D721Med (cell line): ENCODE measurements at regions not wholly inside any gene's neighbourhood (a gene's known extent, or its start where the extent isn't known, plus 50 kb on each side); places are given as distances from the start of the nearest gene placed in this dataset.

ENCODE experiments used
- DNase-seq: peaks from one replicate; pipeline ENCODE4 v3.0.0; 2011; ENCODE audit warnings: low spot score; ENCODE audit not compliant: insufficient read length
- FAIRE-seq: peaks from 2 replicates; lab custom pipeline; 2011; peaks lifted over from hg19 to GRCh38; lab: Jason Lieb, UNC
- TF ChIP-seq, protein P1 (sequence below): IDR thresholded peaks from 2 replicates; pipeline ENCODE4 v1.5.1; 2012; ENCODE audit warnings: mild to moderate bottlenecking, control low read depth; ENCODE audit not compliant: insufficient read depth; ENCODE audit errors: missing control alignments

DNA sequence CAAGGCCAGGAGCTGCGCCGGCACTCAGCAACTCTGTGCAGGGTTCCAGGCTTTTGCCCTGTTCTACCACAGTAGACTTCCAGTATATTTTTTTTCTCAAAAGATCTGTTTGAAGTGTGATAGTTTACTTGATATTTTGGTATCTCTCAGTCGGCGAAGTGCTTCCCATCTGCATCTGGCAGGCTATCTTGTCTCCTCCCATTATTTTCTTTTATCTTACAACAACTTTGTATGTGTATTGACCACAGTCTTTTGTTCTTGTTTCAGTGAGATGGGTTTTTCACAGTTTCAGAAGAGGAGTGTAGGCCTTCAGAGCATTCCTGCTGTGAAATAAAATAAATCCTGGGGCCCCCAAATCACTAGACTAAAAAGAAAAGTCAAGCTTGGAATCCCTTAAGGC lies 292.9 kb downstream of the PTGER3 start:
- DNase-seq, result no peak
- TF ChIP-seq, protein P1, sequence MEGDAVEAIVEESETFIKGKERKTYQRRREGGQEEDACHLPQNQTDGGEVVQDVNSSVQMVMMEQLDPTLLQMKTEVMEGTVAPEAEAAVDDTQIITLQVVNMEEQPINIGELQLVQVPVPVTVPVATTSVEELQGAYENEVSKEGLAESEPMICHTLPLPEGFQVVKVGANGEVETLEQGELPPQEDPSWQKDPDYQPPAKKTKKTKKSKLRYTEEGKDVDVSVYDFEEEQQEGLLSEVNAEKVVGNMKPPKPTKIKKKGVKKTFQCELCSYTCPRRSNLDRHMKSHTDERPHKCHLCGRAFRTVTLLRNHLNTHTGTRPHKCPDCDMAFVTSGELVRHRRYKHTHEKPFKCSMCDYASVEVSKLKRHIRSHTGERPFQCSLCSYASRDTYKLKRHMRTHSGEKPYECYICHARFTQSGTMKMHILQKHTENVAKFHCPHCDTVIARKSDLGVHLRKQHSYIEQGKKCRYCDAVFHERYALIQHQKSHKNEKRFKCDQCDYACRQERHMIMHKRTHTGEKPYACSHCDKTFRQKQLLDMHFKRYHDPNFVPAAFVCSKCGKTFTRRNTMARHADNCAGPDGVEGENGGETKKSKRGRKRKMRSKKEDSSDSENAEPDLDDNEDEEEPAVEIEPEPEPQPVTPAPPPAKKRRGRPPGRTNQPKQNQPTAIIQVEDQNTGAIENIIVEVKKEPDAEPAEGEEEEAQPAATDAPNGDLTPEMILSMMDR, result no peak
- no peak for FAIRE-seq

DNA sequence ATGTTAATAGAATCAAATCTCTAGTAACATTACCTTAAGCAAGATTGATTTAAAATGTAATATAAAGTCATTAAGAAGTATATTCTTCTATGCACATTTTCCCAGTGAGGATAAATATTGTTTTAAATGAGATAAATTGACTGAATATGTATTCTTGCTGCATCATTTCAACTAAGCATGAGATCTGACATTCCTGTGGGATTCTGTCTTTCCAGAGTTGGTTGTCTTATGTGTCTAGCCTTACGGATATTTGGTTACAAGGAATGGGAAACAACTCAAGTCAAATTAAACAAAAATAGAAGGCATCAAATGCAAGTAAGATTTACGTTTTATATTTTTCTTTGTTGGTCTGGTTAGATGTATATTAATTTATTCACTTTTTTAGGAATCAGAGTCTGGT lies 287.5 kb downstream of the PTGER3 start:
- DNase-seq, result no peak
- TF ChIP-seq, protein P1, result no peak
- FAIRE-seq, result no peak

DNA sequence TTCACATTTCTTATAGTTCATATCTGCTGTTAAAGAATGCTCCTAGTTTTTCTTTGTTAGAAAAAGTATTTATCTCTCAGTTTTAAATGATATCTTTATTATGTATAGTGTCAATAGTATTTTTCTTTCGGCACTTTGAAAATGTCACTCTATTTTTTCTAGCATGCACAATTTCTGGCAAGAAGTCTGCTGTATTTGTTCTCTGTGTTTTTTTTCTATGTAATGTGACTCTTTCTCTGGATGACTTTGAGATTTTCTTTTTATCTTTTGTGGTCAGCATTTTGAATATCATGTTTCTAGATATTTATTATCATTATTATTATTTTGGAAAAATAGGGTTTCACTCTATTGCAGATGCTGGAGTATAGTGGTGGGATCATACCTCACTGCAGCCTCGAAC lies 285.2 kb downstream of the PTGER3 start:
- TF ChIP-seq, protein P1, result no peak
- no peak for DNase-seq
- FAIRE-seq, result no peak

DNA sequence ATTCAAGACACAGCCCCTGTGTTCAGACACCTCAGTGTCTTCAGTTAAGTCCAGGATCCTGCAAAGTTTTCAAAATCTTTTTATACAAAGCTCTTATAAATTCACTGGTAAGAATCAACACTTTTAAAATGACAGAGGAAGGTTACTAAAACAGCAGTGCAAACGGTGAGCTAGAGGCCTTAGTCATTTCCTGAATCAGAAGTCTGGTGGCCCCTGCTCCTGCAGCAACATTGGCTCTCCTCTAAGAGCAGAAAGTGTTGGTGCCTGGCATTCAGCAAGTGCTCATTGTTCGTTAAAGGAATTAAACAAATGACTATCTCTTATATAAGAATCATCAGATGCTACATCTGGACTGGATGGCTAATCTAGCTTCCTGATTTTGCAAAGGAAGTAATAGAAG lies 282.9 kb downstream of the PTGER3 start:
- DNase-seq, result no peak
- TF ChIP-seq, protein P1, result no peak
- no peak for FAIRE-seq

DNA sequence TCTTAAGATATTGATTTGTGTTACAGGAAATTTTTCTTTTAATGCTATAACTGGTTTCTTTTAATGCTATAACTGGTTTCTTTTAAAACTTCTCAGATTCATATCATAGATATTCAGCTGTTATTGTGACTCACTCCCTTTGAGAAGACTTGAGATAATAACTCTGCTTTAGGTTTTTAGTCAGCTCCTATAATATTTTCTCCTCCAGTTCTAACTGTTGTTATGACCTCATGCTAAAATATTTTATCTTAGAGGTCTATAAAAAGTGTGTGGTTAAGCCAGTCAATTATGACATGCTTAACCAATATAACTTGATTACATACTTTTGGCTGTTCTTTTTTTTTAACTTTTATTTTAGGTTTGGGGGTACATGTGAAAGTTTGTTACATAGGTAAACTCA lies 280.2 kb downstream of the PTGER3 start:
- DNase-seq (no peak), FAIRE-seq (no peak)
- TF ChIP-seq, protein P1, result no peak

DNA sequence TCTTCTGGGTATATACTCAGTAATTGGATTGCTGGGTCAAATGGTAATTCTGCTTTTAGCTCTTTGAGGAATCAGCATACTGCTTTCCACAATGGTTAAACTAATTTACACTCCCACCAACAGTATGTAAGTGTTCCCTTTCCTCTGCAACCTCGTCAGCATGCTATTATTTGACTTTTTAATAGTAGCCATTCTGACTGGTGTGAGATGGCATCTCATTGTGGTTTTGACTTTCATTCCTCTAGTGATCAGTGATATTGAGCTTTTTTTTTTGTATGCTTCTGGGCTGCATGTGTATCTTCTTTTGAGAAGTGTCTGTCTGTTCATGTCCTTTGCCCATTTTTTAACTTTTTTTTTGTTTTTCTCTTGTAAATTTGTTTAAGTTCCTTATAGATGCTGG lies 279.4 kb downstream of the PTGER3 start:
- FAIRE-seq (no peak), DNase-seq (no peak)
- TF ChIP-seq, protein P1, result no peak

DNA sequence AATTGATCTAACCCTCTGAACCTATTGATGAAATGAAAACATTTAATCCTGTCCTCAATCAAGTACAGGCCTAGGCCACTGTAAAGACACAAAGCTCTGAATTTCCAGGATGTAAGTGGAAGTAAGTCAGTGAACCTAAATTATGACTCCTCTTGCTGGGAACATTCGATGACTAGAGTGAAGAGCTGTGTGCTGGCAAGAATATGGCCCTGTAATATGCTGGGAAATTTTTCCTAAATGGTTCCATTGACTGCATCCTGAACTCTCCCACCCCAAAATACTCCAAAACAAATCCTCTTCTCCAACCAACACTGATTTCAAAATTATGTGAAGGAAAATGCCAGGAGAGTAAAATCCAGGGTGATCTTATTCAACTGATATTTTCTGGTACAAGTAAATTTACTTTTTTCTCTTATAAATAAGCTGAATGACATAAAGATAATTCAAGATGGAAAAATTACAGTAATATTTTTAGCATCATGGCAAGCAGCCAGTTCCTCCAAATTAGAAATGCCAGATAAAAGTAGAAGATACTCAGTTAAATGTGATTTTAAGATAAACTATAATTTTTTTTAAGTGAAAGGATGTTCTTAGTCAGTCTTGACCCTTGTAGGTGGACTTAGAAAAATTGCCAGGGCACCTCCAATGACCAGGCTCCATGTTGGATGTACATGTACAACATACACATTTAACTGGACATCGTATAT lies 269.4 kb downstream of the PTGER3 start:
- FAIRE-seq (no peak), DNase-seq (no peak)
- TF ChIP-seq, protein P1, result no peak
